ENCODE measurements at regions not wholly inside any gene's neighbourhood (a gene's known extent, or its start where the extent isn't known, plus 50 kb on each side); places are given as distances from the start of the nearest gene placed in this dataset.
"Not testable (repeated sequence)": the region's sequence is repeated elsewhere in the genome, so short reads cannot be mapped to it uniquely, and the experiment has no call there.

DNA sequence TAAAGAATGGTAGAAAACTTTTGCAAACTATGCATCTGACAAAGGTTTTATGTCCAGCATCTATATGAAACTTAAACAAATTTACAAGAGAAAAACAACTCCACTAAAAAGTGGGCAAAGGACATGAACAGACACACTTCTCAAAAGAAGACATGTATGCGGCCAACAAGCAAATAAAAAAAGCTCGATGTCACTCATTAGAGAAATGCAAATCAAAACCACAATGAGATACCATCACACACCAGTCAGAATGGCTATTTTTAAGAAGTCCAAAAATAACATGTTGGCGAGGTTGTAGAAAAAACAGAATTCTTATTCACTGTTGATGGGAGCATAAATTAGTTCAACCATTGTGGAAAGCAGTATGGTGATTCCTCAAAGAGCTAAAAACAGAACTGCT is 83.1 kb upstream of the IZUMO3 start:
- TF ChIP-seq, protein P1, sequence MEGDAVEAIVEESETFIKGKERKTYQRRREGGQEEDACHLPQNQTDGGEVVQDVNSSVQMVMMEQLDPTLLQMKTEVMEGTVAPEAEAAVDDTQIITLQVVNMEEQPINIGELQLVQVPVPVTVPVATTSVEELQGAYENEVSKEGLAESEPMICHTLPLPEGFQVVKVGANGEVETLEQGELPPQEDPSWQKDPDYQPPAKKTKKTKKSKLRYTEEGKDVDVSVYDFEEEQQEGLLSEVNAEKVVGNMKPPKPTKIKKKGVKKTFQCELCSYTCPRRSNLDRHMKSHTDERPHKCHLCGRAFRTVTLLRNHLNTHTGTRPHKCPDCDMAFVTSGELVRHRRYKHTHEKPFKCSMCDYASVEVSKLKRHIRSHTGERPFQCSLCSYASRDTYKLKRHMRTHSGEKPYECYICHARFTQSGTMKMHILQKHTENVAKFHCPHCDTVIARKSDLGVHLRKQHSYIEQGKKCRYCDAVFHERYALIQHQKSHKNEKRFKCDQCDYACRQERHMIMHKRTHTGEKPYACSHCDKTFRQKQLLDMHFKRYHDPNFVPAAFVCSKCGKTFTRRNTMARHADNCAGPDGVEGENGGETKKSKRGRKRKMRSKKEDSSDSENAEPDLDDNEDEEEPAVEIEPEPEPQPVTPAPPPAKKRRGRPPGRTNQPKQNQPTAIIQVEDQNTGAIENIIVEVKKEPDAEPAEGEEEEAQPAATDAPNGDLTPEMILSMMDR (conservative IDR thresholded peaks at IDR 0.05; ENCODE audit: low read depth, low read length): not testable (repeated sequence)
- TF ChIP-seq EZH2 (IDR thresholded peaks at IDR 0.05; ENCODE audit: low read length, unreplicated experiment); EZH2phosphoT487 (IDR thresholded peaks at IDR 0.05; ENCODE audit: borderline replicate concordance, low read length): not testable (repeated sequence)

Measured in PC-3 (cell line).